HUDEP-2 (cell line): ENCODE measurements at regions not wholly inside any gene's neighbourhood (a gene's known extent, or its start where the extent isn't known, plus 50 kb on each side); places are given as distances from the start of the nearest gene placed in this dataset.

ENCODE experiments used
- DNase-seq, 76 experiments: peaks; one replicate each; lab custom pipeline; 2025; ENCODE audit not compliant: unreplicated experiment in 76 of 76; lab: John Stamatoyannopoulos, UW

DNA sequence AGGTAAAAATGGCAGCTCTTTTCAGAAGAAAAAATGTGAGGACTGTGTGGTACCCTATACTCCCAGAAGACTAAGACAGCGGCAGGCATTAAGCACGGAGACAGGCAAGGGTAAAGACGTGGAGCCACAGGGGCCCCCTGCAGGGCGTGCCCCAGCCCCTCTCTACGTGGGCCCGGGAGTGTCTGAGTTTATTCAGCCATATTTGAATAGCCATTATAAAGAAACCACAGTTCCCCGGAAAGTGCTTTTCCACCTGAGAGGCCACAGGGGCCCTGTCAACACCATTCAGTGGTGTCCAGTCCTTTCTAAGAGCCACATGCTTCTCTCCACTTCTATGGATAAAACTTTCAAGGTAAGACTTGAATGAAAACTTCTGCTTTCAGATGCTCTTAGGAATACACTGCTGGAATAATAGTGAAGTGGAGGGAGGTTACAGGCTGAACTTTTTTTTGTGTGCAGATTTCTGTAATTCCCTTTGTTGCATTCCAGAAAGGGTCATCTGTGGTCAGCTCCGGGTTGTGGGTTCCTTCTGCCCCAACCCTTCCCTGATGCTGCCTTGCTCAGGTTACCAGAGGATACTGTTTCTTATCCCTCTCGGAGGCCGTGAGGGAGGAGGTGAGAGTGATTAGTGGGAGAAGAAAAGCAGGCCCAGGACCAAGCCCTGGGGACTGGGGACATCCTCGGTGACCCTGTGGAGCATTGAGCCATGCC lies 58.4 kb downstream of the SLC25A47 start:
- no peak for DNase-seq

DNA sequence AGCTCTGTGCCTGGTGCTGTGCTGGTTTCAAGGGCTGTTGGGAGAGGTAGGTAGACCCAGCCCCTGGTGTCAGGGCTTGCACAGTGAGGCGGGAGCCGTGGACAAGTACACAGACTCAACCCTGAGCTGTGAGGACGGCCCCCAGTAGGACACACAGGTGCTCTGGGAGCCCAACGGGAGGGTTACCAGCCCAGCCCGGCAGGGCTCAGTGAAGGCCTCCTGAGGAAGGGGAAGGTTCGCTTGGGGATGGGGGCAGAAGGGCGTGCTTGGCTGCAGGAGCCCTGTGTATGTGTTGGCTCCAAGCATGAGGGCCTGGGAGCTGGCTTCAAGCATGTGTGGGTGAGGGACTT lies 58.9 kb downstream of the SLC25A47 start:
- DNase-seq = no peak

DNA sequence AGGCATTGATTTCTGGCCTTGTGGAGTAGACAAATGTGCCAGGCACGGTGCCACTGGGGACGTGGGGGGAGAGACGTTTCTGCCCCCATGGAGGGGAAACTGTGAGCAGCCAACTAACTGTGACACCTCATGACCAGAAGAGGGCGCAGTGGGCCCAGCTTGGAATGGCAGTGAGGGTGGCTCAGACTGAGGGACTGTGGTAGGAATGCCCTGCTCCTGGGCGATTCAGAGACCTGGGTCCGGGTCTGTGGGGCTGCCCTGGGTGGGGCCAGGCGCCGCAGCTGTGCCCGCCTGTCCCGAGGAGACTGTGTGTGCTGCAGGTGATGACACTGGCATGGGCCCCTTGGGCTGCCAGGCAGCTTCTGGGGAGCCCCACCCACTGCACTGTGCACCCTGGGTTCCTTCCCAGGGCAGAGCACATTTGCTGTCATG lies 60.6 kb downstream of the SLC25A47 start:
- peak in 55 of 76 experiments; percentile 4 to 75 (median 45) for DNase-seq

DNA sequence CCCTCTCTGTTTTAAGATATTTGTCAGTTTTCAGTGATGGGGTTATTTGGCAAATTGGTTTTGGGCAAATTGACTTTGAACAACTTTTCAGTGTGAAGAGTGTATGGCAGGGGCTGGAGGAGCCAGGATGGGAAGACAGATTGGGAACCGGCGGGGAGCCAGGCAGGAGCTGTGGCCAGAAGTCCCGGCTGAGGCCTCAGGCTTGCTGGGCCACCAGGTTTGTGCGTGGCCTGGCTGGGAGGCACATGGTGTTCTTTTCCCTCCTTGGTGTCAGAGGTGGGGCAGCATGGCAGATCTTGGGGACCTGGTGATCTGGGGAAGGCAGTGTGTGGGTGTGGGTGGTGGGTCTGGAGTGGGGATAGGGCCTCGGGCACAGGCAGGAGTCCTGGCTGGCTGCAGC lies 61.1 kb downstream of the SLC25A47 start:
- no peak for DNase-seq

DNA sequence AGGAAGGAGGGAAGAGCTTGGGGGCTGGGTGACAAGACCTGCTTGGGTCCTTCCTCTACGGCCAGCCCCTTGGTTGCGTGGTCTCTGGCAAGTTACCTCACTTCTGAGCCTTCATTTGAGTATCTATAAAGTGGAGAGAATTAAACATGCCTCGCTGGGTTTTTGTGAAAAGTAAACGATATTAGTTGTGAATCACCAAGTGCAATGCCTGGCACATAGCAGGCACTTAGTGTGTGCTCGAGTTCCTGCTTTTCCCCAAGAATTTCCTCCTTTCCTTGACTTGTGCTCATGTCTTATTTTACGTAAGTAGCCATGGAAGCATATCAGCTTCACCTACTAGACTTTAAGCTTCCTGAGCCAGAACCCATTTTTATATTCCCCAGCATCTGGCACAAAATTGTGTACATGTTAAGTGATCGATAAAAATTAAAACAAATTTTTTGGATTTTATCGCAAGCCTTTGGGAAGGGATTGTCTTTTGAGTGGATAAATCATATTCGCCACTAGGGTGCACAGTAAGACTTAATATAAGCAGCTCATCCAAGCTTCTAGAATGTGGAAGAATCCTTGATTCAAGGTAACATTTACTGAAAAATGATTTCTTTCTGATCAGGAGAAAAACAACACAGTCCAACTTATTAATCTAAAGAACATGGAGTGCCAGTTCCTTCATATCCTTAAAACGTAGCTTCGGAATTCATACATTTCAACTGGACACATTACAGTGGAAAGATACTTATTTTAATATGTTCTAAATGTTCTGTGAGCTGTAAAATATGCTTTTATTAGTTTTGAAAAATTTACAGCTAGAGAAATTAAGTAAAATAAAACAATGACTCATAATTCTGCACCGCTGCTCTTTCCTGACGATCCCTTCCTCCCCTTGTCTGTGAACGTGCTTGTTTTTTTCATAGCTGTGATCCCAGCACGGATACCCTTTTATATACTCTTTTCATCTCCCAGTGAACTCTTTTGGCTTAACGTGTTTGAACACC lies 62.0 kb downstream of the SLC25A47 start:
- DNase-seq = peak in 13 of 76 experiments; percentile 1 to 36 (median 13)

DNA sequence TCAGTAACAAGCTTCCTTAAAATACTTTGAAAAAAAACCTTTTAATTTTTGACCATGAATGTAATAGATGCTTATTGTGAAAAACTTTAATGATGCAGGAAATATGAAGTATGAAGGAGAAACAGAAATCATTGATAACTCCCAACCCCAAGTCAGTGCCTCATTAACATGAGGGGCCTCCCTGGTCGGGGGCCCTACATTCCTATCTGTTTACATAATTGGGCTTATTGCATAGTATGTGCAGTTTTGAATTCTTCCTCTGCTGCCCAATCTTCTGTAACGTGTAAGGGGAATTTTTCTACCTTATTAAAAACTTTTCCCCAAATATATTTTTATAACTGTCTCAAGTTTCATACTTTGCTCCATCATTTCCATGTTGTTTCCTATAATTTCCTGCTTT lies 63.0 kb downstream of the SLC25A47 start:
- DNase-seq = no peak

DNA sequence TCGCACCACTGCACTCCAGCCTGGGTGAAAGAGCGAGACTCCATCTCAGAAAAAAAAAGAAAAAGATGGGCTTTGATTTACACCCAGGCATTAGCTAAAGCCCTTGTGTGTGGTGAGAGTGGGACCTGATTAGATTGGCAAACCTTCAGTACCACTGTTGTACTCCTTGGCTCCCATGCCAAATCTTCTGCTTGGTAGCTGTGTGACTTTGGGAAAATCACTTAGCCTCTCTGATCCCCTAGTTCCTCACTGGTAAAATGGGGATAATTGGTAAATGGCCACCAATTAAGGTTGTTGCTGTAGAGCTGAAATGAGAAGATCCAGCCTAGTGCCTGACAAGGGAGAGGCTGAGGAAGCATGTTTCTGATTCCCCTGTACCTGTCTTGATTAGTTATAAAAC lies 63.7 kb downstream of the SLC25A47 start:
- no peak for DNase-seq

DNA sequence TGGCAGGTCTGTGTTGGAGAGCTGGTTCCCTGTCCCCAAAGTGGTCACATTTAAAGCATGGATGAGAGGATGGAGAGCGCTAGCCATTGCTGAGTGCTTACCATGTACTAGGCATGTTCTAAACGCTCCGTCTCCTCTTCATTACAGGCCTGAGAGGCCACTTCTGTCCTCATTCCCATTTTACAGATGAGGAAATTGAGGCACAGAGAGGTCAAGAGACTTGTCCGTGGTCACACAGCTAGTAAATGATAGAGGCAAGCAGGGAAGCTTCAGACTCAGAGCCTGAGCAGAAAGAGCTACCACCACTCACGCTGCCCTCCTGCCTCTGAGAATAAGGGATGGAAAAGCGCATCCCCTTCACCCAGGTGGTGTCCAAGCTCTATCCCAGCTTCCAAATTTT lies 64.3 kb downstream of the SLC25A47 start:
- no peak for DNase-seq

DNA sequence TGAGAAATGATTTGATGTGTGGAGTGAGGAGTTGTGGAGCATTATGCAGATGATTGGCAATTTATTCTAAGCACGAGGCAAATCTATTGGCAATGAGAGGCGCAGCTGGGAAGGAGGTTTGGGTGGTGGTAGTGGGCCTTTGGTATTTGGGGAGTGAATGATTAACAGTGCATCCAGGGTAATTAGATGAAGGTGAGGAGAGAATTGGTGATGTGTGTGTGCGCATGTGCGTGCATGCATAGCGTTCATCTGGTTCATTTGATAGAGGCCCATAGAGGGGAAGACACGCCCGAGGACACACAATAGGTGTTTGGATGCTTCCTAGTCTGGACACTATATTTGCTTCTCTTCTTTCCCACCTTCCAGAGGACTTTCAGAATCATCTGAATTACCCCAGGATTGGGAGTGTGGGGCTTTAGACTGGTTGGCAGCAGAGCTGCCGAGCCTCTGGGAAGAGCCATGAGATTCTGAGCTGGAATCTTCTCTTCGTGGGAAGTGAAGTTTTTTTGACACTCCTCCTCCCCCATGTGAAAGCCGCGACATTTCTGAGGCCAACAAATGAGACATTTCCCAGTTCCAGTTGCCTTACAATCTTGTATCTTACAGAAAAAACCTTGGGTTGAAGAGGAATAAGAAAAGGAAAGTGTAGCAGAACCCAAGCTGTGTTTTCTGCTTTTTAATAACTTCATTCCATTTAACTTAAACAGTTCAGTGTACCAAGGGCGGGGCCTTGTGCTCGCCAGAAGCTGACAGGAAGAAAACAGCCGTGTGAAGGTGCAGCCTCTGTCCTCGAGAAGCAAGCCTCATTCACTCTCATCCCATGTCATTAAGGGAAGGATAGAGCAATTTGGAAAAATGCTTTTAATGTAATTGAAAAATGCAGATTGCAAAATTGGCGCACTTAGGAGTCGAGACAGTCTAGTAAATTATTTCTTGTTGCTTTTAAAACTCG lies 65.2 kb downstream of the SLC25A47 start:
- DNase-seq = no peak

DNA sequence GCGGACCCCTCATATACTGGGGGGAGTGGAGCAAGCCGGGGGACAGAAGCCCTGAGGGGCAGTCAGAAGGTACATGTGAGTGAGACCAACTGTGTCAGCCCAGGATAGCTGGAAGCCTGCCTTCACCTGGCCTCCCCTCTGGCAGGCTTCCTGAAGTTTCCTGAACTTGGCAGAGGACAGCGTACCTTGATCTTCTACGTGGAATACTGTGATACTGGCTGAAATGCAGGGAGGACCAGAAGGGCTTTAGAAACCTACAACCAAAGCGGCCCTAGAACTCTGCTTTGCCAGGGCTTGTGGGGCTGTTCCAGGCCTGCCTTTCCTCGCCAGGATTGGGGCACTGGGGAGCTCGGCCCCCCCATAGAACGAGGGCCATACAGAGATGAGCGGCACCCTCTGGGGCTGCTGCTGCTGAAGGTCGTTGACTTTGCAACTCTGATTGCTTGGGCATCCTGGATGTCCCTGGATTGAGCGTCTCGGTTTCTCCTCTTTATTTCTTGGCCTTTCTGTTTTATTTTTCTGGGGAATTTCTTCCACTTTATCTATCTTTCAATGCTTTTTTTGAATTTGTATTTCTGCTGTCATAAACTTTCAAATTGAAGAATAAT lies 66.5 kb downstream of the SLC25A47 start:
- DNase-seq = no peak

DNA sequence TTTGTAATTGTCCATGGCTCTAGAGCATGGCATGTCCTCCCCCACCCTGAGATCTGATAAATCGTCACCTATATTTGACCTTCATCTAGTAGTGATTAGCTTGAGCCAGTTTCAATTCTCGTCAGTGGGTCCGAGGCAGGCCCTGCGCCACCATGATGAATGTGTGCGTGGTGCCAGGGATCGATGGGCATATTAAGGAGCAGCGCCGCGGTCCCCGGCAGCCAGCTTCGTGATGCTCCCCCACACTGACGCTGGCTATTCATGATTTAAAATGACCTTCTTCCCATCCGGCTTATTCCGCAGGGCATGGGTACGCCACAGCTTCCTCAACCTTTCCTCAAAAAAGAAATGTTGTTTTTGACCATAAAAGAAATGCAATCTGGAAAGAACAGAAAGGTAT lies 68.0 kb downstream of the SLC25A47 start:
- DNase-seq = no peak

DNA sequence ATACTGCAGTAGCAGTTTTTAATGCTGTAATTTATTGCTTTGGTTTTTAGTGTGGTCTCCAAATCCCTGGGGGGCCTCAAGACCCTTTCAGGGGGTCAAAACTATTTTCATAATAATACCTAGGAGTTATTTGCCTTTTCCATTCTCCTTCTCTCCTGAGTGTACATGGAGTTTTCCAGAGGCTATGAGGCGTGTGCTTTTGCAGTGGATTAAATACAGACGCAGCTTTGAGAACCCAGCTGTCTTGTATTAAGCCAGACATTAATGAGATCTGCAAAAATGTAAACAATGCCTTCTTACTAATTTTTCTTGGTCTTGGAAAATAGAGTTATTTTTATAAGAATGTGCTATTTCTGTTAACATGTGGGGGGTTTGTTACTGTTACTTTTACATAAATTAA lies 68.6 kb downstream of the SLC25A47 start:
- DNase-seq = no peak

DNA sequence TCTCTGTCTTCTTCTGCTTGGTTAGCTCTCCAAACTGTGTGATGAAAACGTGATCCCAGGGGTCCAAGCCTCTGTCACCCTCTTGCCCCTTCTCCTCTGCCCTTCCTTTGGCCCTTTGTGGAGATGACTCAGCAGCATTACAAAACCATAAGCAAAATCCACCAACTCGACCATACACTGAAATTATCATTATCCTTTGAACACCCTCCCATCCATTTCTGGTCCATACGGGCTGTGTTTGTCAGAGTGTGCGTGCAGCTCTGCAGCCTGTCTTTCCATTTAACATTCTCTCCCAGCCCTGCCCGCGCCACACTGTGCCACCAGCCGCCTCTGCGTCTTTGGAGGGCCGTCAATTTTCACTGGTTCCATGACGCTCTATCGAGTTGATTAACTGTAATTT lies 69.2 kb downstream of the SLC25A47 start:
- DNase-seq = no peak

DNA sequence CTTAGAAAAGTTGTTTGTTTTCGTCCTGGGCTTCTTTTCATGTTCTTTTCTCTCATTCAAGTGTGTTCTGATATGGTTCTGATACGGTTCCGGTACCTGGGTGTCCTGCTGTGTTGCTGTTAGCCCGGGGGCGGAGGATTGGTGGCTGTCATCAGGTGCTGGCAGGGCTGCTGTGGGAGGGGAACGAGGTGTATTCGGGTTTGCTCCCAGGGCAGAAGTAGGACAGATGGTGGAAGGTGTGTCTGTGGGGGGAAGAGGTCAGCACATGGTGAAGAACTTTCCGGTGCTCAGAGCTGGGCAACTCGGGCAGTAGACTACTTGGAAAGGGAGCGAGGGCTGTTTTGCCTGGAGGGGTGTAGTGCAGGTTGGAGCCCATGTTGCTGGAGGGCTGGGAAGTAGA lies 70.2 kb downstream of the SLC25A47 start:
- no peak for DNase-seq

DNA sequence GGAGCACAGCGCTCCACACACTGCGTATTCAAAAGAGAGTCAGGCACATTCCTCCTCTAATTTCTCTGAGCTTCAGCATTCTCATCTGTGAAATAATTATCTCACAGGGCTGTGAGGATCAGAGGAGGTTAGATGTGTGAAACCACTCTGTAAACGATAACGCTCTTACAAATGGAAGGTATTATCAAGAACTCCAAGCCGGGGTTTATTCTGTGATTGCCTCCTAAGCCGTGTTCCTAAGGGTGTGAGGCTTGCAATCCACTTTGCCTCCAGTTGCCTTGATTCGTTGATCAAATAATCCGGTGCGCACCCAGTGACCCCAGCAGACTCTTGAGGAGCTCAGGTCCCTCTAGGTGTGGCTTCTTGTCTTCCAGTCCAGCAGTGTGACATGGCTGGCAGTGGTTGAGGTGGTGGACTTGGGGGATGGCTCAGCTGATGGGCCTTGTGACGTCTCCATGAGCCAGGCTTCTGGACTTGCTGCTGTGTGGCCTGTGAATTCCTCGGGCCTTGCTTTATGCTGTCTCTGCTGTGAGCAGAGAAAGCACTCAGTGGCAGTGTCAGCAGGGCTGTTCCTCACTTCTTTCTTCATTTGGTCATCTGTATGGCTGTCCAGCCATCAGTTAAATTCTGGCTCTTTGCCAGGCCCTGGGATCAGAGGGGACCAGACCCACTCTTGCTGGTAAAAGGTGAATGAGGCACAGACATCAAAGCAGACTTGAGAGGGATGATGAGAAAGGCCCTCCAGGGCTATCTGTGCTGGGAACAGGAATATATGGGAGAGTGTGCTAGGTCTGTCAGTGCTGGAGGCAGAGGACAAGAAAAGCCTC lies 71.0 kb downstream of the SLC25A47 start:
- no peak for DNase-seq

DNA sequence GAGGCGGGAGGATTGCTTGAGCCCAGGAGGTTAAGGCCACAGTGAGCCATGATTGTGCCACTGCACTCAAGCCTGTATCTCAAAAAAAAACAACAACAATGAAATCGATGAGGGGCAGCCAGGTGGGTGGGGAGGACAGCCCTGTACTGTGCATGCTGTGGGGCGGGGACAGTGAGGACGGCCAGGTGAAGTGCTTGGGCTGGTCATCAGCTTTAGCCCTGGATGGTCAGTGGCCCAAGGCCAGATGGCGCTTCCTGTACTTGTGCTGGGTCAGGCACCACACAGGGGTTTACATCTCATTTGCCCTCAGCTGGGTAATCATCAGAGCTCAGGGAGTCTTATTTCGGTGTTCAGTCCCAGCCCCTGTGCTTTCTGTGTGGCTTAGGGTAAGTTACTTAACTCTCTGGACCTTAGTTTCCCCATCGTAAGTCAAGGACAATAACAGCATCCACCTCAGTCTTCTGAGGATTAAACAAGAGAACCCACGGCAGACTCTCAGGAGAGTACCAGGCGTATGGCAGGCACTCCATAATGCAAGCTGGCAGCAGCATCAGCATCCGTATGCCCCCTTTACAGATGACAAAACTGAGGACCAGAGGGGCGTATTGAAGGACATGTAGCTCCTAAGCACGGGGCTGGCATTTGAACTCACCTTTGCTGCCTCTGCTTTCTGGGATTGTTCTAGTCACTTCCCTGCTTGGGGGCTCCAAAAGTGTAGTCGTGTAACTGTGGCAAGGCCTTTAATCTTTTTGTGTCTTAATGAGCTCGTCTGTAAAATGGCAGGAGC lies 71.9 kb downstream of the SLC25A47 start:
- no peak for DNase-seq

DNA sequence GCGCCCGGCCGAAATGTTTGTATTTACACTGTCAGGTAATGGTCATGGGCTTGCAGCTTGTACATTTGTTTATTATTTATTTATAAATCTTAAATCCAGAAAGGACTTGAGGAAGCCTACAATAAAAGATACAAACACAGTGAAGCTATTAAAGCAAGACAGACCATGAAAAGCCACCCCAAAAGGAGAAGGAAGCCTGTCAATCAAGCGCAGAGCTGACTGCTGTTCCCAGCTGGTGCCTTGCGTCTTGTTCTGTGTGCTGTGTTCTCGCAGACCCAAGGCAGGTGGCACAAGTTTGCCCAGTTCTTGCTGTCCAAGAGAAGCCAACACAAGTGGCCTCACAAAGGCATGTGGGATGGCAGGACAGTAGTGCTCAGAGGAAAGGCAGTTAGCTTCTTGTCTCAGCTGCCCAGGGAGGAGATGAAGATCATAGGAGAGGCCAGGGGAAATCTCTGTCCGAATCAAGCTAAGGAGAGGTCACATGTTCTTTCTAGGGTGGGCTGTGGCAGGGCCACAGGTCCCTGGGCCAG lies 73.2 kb downstream of the SLC25A47 start:
- no peak for DNase-seq

DNA sequence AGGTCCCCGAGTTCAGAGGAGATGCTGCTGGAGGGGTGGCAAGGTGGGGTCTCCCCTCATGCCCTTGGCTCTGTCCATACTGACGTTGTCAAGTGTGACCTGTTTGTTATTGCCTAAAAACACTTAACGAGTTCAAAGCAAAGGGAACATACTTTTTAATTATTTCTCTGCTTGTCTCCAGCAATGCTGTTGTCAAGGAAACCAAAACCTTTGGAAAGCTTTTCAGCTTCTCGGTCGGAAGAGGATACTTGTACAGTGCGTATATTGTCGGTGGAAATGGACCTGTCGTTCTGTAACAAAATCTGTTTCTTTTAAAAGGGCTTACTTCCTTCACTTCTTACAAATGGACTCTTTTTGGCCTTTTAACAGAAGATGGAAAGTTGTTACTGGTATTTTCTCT lies 73.9 kb downstream of the SLC25A47 start:
- DNase-seq = no peak

DNA sequence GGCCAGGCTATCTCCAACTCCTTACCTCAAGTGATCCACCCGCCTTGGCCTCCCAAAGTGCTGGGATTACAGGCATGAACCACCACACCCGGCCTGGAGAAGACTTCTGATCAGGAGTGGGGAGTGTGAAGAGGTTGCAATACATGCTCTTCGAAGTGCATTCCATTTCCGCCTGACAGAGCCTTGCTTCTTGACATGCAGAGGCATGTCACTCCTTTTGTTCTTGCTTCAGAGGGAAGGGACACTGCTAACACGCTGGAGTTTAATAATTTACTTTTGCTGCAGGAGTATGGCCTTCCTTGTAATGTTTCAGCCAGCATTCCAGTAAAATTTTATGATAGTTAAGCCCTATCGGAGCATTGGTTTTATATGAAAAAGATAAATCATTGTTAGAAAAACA lies 74.9 kb downstream of the SLC25A47 start:
- DNase-seq = no peak
